HEK293 (cell line): ENCODE measurements at regions not wholly inside any gene's neighbourhood (a gene's known extent, or its start where the extent isn't known, plus 50 kb on each side); places are given as distances from the start of the nearest gene placed in this dataset.

Experiments
- TF ChIP-seq, protein P1 (sequence below): fragments of 450-650 bp; formaldehyde crosslinking; IDR thresholded peaks from 2 replicates; pipeline ENCODE4 v1.5.1; 2016; ENCODE audit warnings: missing biosample characterization, missing genetic modification characterization, low read depth
- TF ChIP-seq, protein P2 (sequence below): fragments of 450-650 bp; formaldehyde crosslinking; IDR thresholded peaks from 2 replicates; pipeline ENCODE4 v1.5.1; 2016; ENCODE audit warnings: missing biosample characterization, missing genetic modification characterization

DNA sequence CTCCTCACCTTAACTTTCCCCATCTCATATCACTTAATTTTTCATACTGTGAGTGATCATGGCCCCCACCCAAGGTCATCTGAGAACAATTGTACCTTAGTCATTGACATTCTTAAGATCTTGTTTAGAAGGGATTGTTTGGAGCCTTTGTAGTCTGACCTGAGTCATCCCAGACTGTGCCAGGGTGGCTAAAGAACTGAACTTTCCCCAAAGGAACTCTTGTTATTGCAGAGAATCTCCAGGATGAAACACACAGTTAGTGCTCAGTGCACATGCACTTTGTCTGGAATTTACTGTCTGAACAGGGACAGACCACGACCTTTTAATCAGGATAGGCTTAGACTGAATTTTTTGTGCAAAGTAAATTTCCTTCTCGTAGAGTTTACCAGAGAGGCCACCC is 112.6 kb upstream of the CCN2 start:
- TF ChIP-seq, protein P1, sequence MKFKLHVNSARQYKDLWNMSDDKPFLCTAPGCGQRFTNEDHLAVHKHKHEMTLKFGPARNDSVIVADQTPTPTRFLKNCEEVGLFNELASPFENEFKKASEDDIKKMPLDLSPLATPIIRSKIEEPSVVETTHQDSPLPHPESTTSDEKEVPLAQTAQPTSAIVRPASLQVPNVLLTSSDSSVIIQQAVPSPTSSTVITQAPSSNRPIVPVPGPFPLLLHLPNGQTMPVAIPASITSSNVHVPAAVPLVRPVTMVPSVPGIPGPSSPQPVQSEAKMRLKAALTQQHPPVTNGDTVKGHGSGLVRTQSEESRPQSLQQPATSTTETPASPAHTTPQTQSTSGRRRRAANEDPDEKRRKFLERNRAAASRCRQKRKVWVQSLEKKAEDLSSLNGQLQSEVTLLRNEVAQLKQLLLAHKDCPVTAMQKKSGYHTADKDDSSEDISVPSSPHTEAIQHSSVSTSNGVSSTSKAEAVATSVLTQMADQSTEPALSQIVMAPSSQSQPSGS (tag by site-specific recombination), result no peak
- TF ChIP-seq, protein P2, sequence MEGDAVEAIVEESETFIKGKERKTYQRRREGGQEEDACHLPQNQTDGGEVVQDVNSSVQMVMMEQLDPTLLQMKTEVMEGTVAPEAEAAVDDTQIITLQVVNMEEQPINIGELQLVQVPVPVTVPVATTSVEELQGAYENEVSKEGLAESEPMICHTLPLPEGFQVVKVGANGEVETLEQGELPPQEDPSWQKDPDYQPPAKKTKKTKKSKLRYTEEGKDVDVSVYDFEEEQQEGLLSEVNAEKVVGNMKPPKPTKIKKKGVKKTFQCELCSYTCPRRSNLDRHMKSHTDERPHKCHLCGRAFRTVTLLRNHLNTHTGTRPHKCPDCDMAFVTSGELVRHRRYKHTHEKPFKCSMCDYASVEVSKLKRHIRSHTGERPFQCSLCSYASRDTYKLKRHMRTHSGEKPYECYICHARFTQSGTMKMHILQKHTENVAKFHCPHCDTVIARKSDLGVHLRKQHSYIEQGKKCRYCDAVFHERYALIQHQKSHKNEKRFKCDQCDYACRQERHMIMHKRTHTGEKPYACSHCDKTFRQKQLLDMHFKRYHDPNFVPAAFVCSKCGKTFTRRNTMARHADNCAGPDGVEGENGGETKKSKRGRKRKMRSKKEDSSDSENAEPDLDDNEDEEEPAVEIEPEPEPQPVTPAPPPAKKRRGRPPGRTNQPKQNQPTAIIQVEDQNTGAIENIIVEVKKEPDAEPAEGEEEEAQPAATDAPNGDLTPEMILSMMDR (tag by site-specific recombination), result no peak
